ACC112 (cell line): ENCODE measurements at regions not wholly inside any gene's neighbourhood (a gene's known extent, or its start where the extent isn't known, plus 50 kb on each side); places are given as distances from the start of the nearest gene placed in this dataset.
A peak's percentile ranks its signal among the peaks of the same experiment; 100 is the strongest.

ENCODE experiments used
- H2AFZ ChIP-seq: fragments of 200-600 bp; sonication (generic); one replicate; pipeline ENCODE4 v1.6.0; 2017; ENCODE audit warnings: antibody characterized with exemption, low read length; ENCODE audit not compliant: unreplicated experiment
- H3K27ac ChIP-seq: fragments of 200-600 bp; sonication (generic); 2 replicates; pipeline ENCODE4 v1.5.1; 2014; ENCODE audit warnings: low read depth, mild to moderate bottlenecking, antibody characterized with exemption, low read length, moderate library complexity
- H3K27me3 ChIP-seq: fragments of 200-600 bp; sonication (generic); 2 replicates; pipeline ENCODE4 v1.6.1; 2014; ENCODE audit warnings: mild to moderate bottlenecking, antibody characterized with exemption, low read length, moderate library complexity, mixed read lengths; ENCODE audit not compliant: insufficient read depth
- H3K36me3 ChIP-seq: fragments of 200-600 bp; sonication (generic); 2 replicates; pipeline ENCODE4 v1.6.1; 2016; ENCODE audit warnings: mild to moderate bottlenecking, antibody characterized with exemption, low read length, moderate library complexity, mixed read lengths; ENCODE audit not compliant: insufficient read depth
- H3K4me1 ChIP-seq: fragments of 200-600 bp; sonication (generic); one replicate; pipeline ENCODE4 v1.6.1; 2016; ENCODE audit warnings: low read length, mixed read lengths; ENCODE audit not compliant: insufficient read depth, unreplicated experiment, control insufficient read depth
- H3K4me3 ChIP-seq: fragments of 200-600 bp; sonication (generic); 2 replicates; pipeline ENCODE4 v1.5.1; 2014; ENCODE audit warnings: mild to moderate bottlenecking, low read depth, low read length
- H3K79me2 ChIP-seq: fragments of 200-600 bp; sonication (generic); one replicate; pipeline ENCODE4 v1.6.0; 2016; ENCODE audit warnings: low read length; ENCODE audit not compliant: control insufficient read depth, unreplicated experiment, insufficient read depth

- Histone ChIP-seq H3K4me1 (no peaks in the 10 kb centered on the region), H3K27me3 (no peaks in the 10 kb centered on the region)
These were observed 150.9 kb downstream of the SPCS3 start for GRCh38 chr4:176470671-176471070.

GRCh38 chr4:176475067-176475466 is 155.3 kb downstream of the SPCS3 start:
- no peaks in the 10 kb centered on the region for H3K4me1 ChIP-seq
- H3K36me3 ChIP-seq, result no peaks in the 10 kb centered on the region
- no peak overlapping the region for H3K4me3 ChIP-seq

More at GRCh38 chr4:176470671-176471070, 150.9 kb downstream of the SPCS3 start:
- no peak overlapping the region for H3K27ac ChIP-seq
- no peak overlapping the region for H2AFZ ChIP-seq
- H3K36me3 ChIP-seq, result no peaks in the 10 kb centered on the region
- H3K79me2 ChIP-seq, result no peaks in the 10 kb centered on the region
- no peak overlapping the region for H3K4me3 ChIP-seq

GRCh38 chr4:176478076-176478475 is 158.3 kb downstream of the SPCS3 start:
- Histone ChIP-seq H3K27me3 (no peaks in the 10 kb centered on the region), H2AFZ (no peak overlapping the region), H3K36me3 (no peaks in the 10 kb centered on the region), H3K4me1 (no peaks in the 10 kb centered on the region), H3K27ac (no peak overlapping the region), H3K79me2 (no peaks in the 10 kb centered on the region), H3K4me3 (no peak overlapping the region)

More at GRCh38 chr4:176475067-176475466, 155.3 kb downstream of the SPCS3 start:
- Histone ChIP-seq H3K27me3 (no peaks in the 10 kb centered on the region), H3K79me2 (no peaks in the 10 kb centered on the region), H2AFZ (no peak overlapping the region), H3K27ac (no peak overlapping the region)

GRCh38 chr4:176479767-176480166 is 160.0 kb downstream of the SPCS3 start:
- Histone ChIP-seq H3K4me3 (no peak overlapping the region), H2AFZ (no peak overlapping the region), H3K36me3 (no peaks in the 10 kb centered on the region), H3K79me2 (no peaks in the 10 kb centered on the region), H3K27ac (no peak overlapping the region), H3K27me3 (no peaks in the 10 kb centered on the region), H3K4me1 (no peaks in the 10 kb centered on the region)

- H3K27me3 ChIP-seq, result no peaks in the 10 kb centered on the region
- no peak overlapping the region for H3K4me3 ChIP-seq
- H3K27ac ChIP-seq, result no peak overlapping the region
- no peaks in the 10 kb centered on the region for H3K4me1 ChIP-seq
- no peaks in the 10 kb centered on the region for H3K36me3 ChIP-seq
- H2AFZ ChIP-seq, result no peak overlapping the region
- H3K79me2 ChIP-seq, result no peaks in the 10 kb centered on the region
These were observed 163.2 kb downstream of the SPCS3 start for GRCh38 chr4:176482972-176483371.

- H3K4me1 ChIP-seq, result no peaks in the 10 kb centered on the region
- no peaks in the 10 kb centered on the region for H3K27me3 ChIP-seq
- H3K4me3 ChIP-seq, result no peak overlapping the region
- no peaks in the 10 kb centered on the region for H3K79me2 ChIP-seq
- no peaks in the 10 kb centered on the region for H3K36me3 ChIP-seq
- H3K27ac ChIP-seq, result no peak overlapping the region
- H2AFZ ChIP-seq, result no peak overlapping the region
These were observed 164.7 kb downstream of the SPCS3 start for GRCh38 chr4:176484301-176484984.

- Histone ChIP-seq H3K4me1 (peaks cover 6% of the 10 kb centered on the region), H3K4me3 (no peak overlapping the region), H2AFZ (no peak overlapping the region), H3K27ac (no peak overlapping the region), H3K27me3 (no peaks in the 10 kb centered on the region), H3K36me3 (no peaks in the 10 kb centered on the region), H3K79me2 (no peaks in the 10 kb centered on the region)
These were observed 169.2 kb downstream of the SPCS3 start for GRCh38 chr4:176489001-176489400.

GRCh38 chr4:176492646-176493302 is 173.0 kb downstream of the SPCS3 start:
- Histone ChIP-seq H3K79me2 (no peaks in the 10 kb centered on the region), H3K36me3 (no peaks in the 10 kb centered on the region), H2AFZ (peak overlapping the region; percentile 28), H3K4me3 (peak overlapping the region; percentile 22; the same call in 1 of the 2 replicates), H3K27ac (peak overlapping the region; percentile 1; the same call in 1 of the 2 replicates), H3K27me3 (no peaks in the 10 kb centered on the region), H3K4me1 (peaks cover 9% of the 10 kb centered on the region)

- Histone ChIP-seq H3K27ac (peak overlapping the region; percentile 74), H3K4me3 (no peak overlapping the region; the same call in 1 of the 2 replicates), H3K27me3 (no peaks in the 10 kb centered on the region), H3K79me2 (no peaks in the 10 kb centered on the region), H2AFZ (peak overlapping the region; percentile 72), H3K4me1 (peaks cover 15% of the 10 kb centered on the region), H3K36me3 (no peaks in the 10 kb centered on the region)
These were observed 179.0 kb downstream of the SPCS3 start for GRCh38 chr4:176498617-176499256.

- Histone ChIP-seq H3K27me3 (no peaks in the 10 kb centered on the region), H3K36me3 (no peaks in the 10 kb centered on the region), H3K4me3 (peak overlapping the region; percentile 67), H3K27ac (peak overlapping the region; percentile 74), H3K79me2 (no peaks in the 10 kb centered on the region), H2AFZ (peak overlapping the region; percentile 2), H3K4me1 (peaks cover 15% of the 10 kb centered on the region)
These were observed 179.8 kb downstream of the SPCS3 start for GRCh38 chr4:176499518-176499917.
